GM13977 (cell line): ENCODE measurements at regions not wholly inside any gene's neighbourhood (a gene's known extent, or its start where the extent isn't known, plus 50 kb on each side); places are given as distances from the start of the nearest gene placed in this dataset.

Experiments
- DNase-seq: peaks from one replicate; pipeline ENCODE4 v3.0.0; 2012; ENCODE audit warnings: low spot score
- in situ Hi-C: fragments of 300-500 bp; cut with MboI; formaldehyde crosslinking; loops from one replicate; pipeline ENCODE4 v1.12.0; 2022; ENCODE audit warnings: low sequenced_read_pairs, low pct_unique_long_range_greater_than_20kb, mixed read lengths, inconsistent platforms; ENCODE audit not compliant: unreplicated experiment
- TF ChIP-seq, protein P1 (sequence below): IDR thresholded peaks from 2 replicates; pipeline ENCODE4 v1.5.1; 2012; ENCODE audit warnings: mild to moderate bottlenecking, control low read depth; ENCODE audit not compliant: insufficient read depth; ENCODE audit errors: extremely low read depth, missing control alignments

DNA sequence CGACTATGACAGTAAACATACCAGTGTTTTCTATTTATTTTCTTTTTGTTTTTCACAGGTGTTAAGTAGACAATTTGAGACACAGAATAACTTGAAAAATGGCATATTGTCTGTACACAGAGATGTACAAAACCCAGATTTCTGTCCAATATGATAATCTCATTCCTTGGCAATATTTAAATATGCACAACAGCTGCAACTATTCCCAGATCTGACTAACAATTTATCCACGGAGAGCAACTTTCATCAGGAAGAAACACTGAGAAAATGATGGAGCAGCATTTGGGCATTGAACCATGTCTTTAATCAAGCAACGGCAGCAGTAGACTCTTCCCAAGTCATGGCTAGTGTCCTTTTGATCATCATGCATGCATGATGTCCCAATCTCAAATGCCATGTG is 452.6 kb downstream of the ZPLD1 start:
- in situ Hi-C loops, result no loop called here
- no peak for DNase-seq
- TF ChIP-seq, protein P1, sequence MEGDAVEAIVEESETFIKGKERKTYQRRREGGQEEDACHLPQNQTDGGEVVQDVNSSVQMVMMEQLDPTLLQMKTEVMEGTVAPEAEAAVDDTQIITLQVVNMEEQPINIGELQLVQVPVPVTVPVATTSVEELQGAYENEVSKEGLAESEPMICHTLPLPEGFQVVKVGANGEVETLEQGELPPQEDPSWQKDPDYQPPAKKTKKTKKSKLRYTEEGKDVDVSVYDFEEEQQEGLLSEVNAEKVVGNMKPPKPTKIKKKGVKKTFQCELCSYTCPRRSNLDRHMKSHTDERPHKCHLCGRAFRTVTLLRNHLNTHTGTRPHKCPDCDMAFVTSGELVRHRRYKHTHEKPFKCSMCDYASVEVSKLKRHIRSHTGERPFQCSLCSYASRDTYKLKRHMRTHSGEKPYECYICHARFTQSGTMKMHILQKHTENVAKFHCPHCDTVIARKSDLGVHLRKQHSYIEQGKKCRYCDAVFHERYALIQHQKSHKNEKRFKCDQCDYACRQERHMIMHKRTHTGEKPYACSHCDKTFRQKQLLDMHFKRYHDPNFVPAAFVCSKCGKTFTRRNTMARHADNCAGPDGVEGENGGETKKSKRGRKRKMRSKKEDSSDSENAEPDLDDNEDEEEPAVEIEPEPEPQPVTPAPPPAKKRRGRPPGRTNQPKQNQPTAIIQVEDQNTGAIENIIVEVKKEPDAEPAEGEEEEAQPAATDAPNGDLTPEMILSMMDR, result no peak

DNA sequence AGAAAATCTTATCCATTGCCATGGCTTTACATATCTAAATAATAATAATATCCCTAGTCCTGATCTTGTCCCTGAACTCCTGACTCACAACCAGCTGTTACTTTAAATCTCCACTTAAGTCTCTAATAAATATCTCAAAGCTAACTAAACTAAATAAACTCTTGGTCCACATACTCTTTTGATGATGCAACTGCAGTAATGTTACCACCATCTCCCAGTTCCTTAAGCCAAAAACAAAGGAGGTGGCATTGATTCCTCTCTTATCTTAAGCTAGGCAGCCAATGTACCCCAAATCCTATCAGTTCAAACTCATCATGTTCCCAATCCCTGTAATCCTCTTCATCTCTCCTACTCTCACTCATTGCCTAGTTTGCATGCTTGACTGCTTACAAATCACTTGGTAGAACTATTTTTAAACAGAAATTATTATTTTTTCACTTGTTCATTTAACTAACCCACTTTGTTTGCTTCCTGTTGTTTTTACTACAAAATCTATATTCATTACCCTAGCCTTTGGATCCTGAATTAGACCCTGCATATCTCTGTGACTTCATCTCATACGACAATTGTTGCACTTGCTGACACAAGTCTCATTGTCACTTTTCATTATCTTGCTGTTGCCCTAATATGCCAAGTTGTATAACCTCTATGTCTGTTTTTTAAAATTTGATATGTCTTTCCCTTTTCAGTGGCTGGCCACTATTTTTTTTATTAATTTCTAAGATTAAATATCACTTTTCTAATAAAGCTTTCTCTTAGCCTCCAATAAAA is 462.2 kb downstream of the ZPLD1 start:
- in situ Hi-C loops, result no loop called here
- TF ChIP-seq, protein P1, result no peak
- no peak for DNase-seq

DNA sequence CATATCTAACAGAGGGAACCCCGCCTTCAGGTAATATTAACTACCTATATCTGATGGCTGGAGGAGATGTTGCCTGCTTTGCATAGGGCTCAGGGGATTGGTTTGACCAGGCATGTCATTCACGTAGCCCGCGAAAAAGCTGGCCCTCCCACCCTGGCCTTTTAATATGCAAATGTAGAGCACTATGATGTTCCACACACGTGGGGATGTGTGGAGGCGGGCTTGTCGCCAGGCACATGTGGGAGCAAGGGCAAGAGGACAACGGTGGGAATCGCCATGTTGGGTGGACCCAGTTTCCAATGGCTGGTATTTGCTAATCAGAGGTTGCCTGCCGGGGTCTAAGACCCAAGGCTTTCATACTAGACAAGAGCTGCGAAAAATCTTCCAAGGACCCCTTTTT is 469.8 kb downstream of the ZPLD1 start:
- in situ Hi-C loops, result no loop called here
- no peak for DNase-seq
- TF ChIP-seq, protein P1, result no peak

DNA sequence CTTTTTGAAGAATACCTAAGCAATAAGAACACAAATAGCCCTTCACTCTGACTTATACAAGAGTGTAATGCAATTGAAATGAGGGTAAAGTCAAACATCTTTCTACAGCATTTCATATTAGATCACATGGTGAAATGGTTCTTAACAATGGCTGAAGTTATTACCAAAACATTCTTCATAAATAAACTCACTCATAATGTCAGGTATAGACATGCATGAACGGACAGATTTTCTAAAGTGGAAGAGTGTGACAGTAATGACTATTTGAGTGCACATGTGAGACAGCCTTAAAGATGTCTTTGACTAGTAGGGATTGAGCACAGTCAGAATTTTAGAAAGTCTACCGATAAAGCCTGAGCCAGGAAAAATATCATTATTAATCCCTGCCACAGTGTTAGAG is 471.0 kb downstream of the ZPLD1 start:
- DNase-seq, result no peak
- TF ChIP-seq, protein P1, result no peak
- in situ Hi-C loops, result no loop called here

DNA sequence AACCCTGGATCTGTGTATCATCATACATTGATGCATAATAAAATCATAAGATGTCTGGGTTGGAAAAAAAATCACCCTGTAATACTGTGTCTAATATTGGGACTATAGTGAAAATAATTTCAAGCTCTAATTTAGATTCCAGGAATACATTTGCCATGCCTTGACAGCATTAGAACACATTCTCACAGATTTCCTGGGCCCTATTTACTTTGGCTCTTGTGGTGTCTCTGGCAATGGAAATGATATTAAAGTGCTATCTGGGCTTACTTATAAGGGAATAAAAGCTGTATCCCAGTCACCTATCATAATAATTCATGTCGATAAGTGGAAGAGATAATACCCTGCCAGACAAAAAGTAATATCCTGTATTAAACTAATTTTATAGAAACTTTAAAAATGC is 472.0 kb downstream of the ZPLD1 start:
- TF ChIP-seq, protein P1, result no peak
- DNase-seq, result no peak
- in situ Hi-C loops, result no loop called here

DNA sequence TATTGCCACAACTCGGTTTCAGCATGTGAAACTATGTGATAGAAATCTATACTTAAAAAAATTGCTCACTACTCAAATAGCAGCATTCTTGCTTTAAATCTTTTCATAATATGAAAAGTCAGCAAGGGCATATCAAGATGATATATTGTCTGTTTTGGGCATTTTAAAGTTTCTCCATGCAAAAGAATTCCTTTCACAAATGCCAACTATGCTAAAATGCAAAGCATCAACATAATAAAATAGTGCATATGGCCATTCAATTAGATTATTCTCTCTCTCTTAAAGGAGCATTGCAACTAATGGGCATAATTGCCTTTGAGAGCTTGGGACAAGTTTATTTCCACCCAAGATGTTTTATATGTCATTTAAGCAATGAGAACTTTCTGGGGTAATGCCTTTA is 475.1 kb downstream of the ZPLD1 start:
- TF ChIP-seq, protein P1, result no peak
- DNase-seq, result no peak
- in situ Hi-C loops, result no loop called here

DNA sequence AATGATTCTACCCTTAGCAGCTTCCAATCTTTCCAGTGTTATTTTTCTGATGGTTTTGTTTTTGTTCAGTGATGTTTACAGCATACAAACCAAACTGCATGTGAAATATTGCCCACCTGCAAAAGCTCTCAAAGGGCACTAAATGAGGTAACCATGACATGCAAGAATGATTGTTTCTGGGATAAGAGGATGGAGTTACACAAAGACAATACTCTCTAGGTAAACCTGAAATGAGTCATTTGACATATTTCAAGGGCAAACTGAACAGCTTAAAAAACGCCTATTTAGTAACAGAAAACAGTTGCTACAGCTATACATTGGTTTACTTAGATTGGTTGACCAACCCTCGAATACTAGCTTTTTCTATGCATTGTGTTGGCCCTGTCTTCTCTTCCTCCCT is 481.7 kb downstream of the ZPLD1 start:
- no peak for DNase-seq
- TF ChIP-seq, protein P1, result no peak
- in situ Hi-C loops, result no loop called here
